Duodenal mucosa (tissue), 2 donors: ENCODE measurements at regions not wholly inside any gene's neighbourhood (a gene's known extent, or its start where the extent isn't known, plus 50 kb on each side); places are given as distances from the start of the nearest gene placed in this dataset.
"Not testable (repeated sequence)": the region's sequence is repeated elsewhere in the genome, so short reads cannot be mapped to it uniquely, and the experiment has no call there.

Experiments
- H3K27ac ChIP-seq: one replicate; pipeline ENCODE4 v1.7.0; 2013; ENCODE audit warnings: low read depth, low read length
- H3K27me3 ChIP-seq, 2 donors: one replicate each; pipeline ENCODE4 v1.7.0; 2013; ENCODE audit warnings: low read length in 2 of 2, control low read depth in 1 of 2; ENCODE audit not compliant: insufficient read depth in 2 of 2, control insufficient read depth in 1 of 2
- H3K36me3 ChIP-seq, 2 donors: one replicate each; pipeline ENCODE4 v1.7.0; 2013; ENCODE audit warnings: low read length in 2 of 2, control low read depth in 1 of 2; ENCODE audit not compliant: insufficient read depth in 2 of 2, control insufficient read depth in 1 of 2
- H3K4me1 ChIP-seq, 2 donors: one replicate each; pipeline ENCODE4 v1.7.0; 2013; ENCODE audit warnings: low read length in 2 of 2, control low read depth in 1 of 2; ENCODE audit not compliant: insufficient read depth in 2 of 2, control insufficient read depth in 1 of 2
- H3K4me3 ChIP-seq, 2 donors: one replicate each; pipeline ENCODE4 v1.7.0; 2013; ENCODE audit warnings: low read length in 2 of 2, low read depth in 1 of 2
- H3K9ac ChIP-seq, 2 donors: one replicate each; pipeline ENCODE4 v1.7.0; 2013; ENCODE audit warnings: low read length in 2 of 2, low read depth in 1 of 2
- H3K9me3 ChIP-seq, 2 donors: one replicate each; pipeline ENCODE4 v1.7.0; 2013; ENCODE audit warnings: low read length in 2 of 2, control low read depth in 1 of 2; ENCODE audit not compliant: control insufficient read depth in 1 of 2

DNA sequence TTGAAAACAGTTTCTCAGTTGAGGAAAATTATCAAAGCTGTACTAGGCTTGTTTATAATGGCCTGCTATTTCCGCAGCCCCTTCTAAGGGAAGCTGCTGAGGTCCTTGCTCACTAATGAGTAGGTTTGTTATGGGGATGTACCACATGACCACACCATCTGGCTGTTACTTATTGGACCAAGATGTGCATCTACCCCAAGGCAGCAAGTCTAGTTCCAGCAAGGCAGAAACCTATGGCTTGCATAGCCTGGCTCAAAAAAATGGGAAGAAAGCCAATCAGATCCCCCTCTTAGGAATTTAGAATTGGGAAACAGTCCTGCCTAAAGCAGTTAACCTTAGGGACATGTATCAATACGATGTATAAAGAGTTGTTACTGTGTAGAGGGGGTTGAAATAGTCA is 186.5 kb upstream of the SPRY2 start:
- Histone ChIP-seq H3K9ac (no peak overlapping the region), H3K4me3 (no peak overlapping the region), H3K9me3 (peaks cover 0 to 3% of the 10 kb centered on the region in 2 donors), H3K36me3 (no peaks in the 10 kb centered on the region), H3K4me1 (no peaks in the 10 kb centered on the region), H3K27me3 (no peaks in the 10 kb centered on the region), H3K27ac (no peak overlapping the region)

GRCh38 chr13:80524447-80525215 is 183.7 kb upstream of the SPRY2 start:
- no peaks in the 10 kb centered on the region for H3K4me1 ChIP-seq
- no peak overlapping the region for H3K9ac ChIP-seq
- H3K9me3 ChIP-seq: no peaks in the 10 kb centered on the region
- H3K4me3 ChIP-seq: no peak overlapping the region
- H3K27me3 ChIP-seq: no peaks in the 10 kb centered on the region
- H3K27ac ChIP-seq: no peak overlapping the region
- H3K36me3 ChIP-seq: no peaks in the 10 kb centered on the region

- Histone ChIP-seq H3K9me3 (no peaks in the 10 kb centered on the region), H3K27ac (no peak overlapping the region), H3K9ac (no peak overlapping the region), H3K36me3 (no peaks in the 10 kb centered on the region), H3K4me3 (no peak overlapping the region), H3K4me1 (no peaks in the 10 kb centered on the region), H3K27me3 (no peaks in the 10 kb centered on the region)
Observed at GRCh38 chr13:80523134-80523533, 182.2 kb upstream of the SPRY2 start.

DNA sequence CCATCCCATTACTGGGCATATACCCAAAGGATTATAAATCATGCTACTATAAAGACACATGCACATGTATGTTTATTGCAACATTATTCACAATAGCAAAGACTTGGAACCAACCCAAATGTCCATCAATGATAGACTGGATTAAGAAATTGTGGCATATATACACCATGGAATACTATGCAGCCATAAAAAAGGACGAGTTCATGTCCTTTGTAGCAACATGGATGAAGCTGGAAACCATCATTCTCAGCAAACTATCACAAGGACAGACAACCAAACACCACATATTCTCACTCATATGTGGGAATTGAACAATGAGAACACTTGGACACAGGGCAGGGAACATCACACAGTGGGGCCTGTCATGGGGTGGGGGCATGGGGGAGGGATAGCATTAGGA is 181.5 kb upstream of the SPRY2 start:
- not testable (repeated sequence) for H3K9me3 ChIP-seq, H3K27me3 ChIP-seq, H3K9ac ChIP-seq, H3K4me3 ChIP-seq, H3K4me1 ChIP-seq, H3K36me3 ChIP-seq, H3K27ac ChIP-seq

DNA sequence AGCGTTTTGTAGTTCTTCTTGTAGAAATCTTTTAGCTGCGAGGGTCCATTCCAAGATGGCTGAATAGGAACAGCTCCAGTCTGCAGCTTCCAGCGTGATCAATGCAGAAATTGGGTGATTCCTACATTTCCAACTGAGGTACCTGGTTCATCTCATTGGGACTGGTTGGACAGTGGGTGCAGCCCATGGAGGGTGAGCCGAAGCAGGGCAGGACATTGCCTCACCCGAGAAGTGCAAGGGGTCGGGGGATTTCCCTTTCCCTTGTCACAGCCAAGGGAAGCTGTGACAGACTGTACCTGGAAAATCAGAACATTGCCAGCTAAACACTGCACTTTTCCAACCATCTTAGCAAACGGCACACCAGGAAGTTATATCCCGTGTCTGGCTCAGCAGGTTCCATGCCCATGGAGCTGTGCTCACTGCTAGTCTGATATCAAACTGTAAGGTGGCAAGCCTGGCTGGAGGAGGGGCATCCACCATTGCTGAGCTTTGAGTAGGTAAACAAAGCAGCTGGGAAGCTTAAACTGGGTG is 176.0 kb upstream of the SPRY2 start:
- H3K4me3 ChIP-seq: no peak overlapping the region
- H3K27me3 ChIP-seq: no peaks in the 10 kb centered on the region
- H3K27ac ChIP-seq: no peak overlapping the region
- H3K4me1 ChIP-seq: no peaks in the 10 kb centered on the region
- H3K9ac ChIP-seq: no peak overlapping the region
- H3K9me3 ChIP-seq: peaks cover 0 to 3% of the 10 kb centered on the region in 2 donors
- no peaks in the 10 kb centered on the region for H3K36me3 ChIP-seq

DNA sequence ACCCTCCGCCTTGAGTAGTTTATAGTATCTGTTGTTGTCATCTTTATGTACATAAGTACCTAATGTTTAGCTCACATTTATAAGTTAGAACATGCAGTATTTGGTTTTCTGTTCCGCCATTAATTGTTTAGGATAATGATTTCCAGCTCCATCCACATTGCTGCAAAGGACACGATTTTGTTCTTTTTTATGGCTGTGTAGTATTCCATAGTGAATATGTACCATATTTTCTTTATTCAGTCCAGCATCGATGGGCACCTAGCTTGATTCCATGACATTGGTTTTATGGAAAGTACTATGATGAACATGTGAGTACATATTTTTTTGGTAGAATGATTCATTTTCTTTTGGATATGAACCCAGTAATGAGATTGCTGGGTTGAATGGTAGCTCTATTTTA is 174.4 kb upstream of the SPRY2 start:
- Histone ChIP-seq H3K4me1 (no peaks in the 10 kb centered on the region), H3K4me3 (no peak overlapping the region), H3K9me3 (peaks cover 0 to 3% of the 10 kb centered on the region in 2 donors), H3K9ac (no peak overlapping the region), H3K27me3 (no peaks in the 10 kb centered on the region), H3K27ac (no peak overlapping the region), H3K36me3 (no peaks in the 10 kb centered on the region)

- Histone ChIP-seq H3K4me3 (no peak overlapping the region), H3K27me3 (no peaks in the 10 kb centered on the region), H3K27ac (no peak overlapping the region), H3K9ac (no peak overlapping the region), H3K9me3 (peaks cover 0 to 3% of the 10 kb centered on the region in 2 donors), H3K36me3 (no peaks in the 10 kb centered on the region), H3K4me1 (no peaks in the 10 kb centered on the region)
Observed at GRCh38 chr13:80513196-80513595, 172.3 kb upstream of the SPRY2 start.

DNA sequence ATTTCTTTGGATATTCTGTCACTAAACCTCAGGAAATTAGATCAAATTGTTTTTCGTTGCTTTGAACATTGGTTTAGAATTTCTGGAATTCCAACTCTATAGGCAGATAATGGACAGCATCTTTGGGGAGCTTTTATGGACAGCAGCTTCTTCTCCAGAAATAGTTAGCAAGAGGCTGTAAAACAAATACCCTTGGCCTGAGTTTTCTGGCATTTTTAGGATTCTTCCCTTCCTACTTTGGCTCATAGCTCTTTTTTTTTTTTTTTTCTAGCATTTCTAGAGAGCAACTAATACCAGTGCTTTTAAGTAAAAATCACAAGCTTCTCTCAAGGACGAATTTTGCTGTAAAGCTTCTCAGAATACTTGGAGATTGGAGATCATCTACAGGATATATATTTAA is 169.8 kb upstream of the SPRY2 start:
- H3K27me3 ChIP-seq: no peaks in the 10 kb centered on the region
- H3K9ac ChIP-seq: no peak overlapping the region
- H3K4me1 ChIP-seq: no peaks in the 10 kb centered on the region
- H3K36me3 ChIP-seq: no peaks in the 10 kb centered on the region
- no peak overlapping the region for H3K4me3 ChIP-seq
- H3K27ac ChIP-seq: no peak overlapping the region
- peaks cover 0 to 1% of the 10 kb centered on the region in 2 donors for H3K9me3 ChIP-seq

- Histone ChIP-seq H3K27ac (no peak overlapping the region), H3K36me3 (no peaks in the 10 kb centered on the region), H3K4me1 (no peaks in the 10 kb centered on the region), H3K27me3 (no peaks in the 10 kb centered on the region), H3K9ac (no peak overlapping the region), H3K9me3 (peaks cover 0 to 4% of the 10 kb centered on the region in 2 donors), H3K4me3 (no peak overlapping the region)
Observed at GRCh38 chr13:80509264-80509663, 168.3 kb upstream of the SPRY2 start.

DNA sequence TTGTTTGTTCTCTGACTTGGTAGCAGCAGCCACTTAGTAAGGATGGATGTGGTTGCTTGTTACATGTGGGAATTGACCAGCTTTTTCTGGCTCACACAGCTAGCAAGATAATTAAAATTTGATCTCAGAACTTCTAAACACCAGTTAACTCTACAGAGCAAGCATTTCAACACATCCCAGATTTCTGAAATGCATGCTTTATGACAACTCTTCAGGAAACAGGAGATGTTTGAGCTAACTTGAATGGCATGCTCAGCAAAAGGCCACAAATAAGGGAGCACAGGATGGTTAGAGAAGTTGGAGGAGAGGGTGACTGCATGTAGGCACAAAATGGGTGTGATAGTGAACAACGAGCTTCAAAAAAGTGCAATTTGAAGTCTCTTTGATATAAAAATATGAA is 167.1 kb upstream of the SPRY2 start:
- no peak overlapping the region for H3K4me3 ChIP-seq
- no peak overlapping the region for H3K9ac ChIP-seq
- H3K9me3 ChIP-seq: peaks cover 0 to 4% of the 10 kb centered on the region in 2 donors
- H3K27me3 ChIP-seq: no peaks in the 10 kb centered on the region
- H3K36me3 ChIP-seq: no peaks in the 10 kb centered on the region
- no peaks in the 10 kb centered on the region for H3K4me1 ChIP-seq
- no peak overlapping the region for H3K27ac ChIP-seq
